ENCODE measurements at regions not wholly inside any gene's neighbourhood (a gene's known extent, or its start where the extent isn't known, plus 50 kb on each side); places are given as distances from the start of the nearest gene placed in this dataset.
A peak's percentile ranks its signal among the peaks of the same experiment; 100 is the strongest.

DNA sequence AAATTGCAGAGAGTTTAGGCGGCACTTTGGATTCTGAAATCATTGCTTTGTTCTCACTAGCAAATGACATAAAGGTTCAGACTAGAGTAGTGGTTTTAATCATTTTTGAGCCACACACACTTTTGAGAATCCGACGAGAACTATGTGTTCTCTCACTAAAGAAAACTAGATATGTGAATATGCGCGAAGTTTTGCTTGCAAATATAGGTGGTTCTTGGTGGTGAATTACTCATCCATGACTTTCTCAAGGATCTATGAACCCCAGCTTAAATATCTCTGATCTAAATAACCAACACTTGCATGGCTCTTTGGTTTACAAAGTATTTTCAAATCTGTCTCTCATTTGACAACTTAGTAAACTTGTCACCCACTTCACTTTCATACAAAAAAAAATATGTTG is 54.8 kb downstream of the NOG start:
- DNase-seq, result no peak

GRCh38 chr17:56648806-56649205 is 55.3 kb downstream of the NOG start:
- DNase-seq, result no peak

GRCh38 chr17:56652628-56653027 is 59.1 kb downstream of the NOG start:
- no peak for DNase-seq

- DNase-seq, result peak; percentile 8
These were observed 60.4 kb downstream of the NOG start for GRCh38 chr17:56653877-56654276.

- no peak for DNase-seq
These were observed 63.3 kb downstream of the NOG start for GRCh38 chr17:56656701-56657327.

- no peak for DNase-seq
These were observed 65.1 kb downstream of the NOG start for GRCh38 chr17:56658648-56659047.

DNA sequence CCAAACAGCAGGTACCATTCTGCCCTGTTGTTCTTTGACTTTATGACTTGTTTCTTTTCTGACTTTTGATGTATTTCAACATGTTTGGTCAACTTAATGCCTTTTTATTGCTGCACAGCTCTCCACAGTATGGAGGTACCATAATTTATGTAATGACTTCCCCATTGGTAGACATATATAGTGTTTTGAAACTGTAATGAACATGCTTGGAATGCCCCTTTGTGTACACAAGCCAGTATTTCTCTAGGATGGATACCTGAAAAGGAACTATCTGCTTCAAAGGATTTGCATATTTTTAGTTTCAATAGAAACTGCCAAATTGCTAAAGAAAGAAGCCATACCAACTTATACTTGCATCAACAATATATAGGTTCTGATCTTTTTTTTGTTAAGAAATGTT is 66.1 kb downstream of the NOG start:
- no peak for DNase-seq

- DNase-seq, result no peak
These were observed 68.4 kb downstream of the NOG start for GRCh38 chr17:56661906-56662305.

DNA sequence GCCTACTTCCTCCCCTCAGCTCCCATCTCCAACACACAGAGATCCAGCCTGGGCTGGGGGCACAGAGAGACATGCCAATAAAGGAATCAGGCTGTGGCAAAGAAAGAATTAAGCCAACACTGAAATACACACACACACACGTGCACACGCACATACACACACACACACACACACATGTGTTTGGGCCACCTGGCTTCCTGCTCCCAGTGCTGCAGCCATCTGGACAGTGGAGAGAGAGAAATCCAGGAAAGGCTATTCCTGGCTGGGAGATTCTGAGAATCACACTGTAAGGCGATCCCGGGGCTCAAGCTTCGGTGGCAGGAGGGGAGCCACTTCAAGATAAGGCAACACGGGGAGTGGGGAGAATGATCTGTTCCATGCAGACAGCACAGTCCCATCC is 72.4 kb downstream of the NOG start:
- DNase-seq, result no peak

- no peak for DNase-seq
These were observed 74.5 kb downstream of the NOG start for GRCh38 chr17:56667925-56668458.

- no peak for DNase-seq
These were observed 78.7 kb downstream of the NOG start for GRCh38 chr17:56672195-56672594.

DNA sequence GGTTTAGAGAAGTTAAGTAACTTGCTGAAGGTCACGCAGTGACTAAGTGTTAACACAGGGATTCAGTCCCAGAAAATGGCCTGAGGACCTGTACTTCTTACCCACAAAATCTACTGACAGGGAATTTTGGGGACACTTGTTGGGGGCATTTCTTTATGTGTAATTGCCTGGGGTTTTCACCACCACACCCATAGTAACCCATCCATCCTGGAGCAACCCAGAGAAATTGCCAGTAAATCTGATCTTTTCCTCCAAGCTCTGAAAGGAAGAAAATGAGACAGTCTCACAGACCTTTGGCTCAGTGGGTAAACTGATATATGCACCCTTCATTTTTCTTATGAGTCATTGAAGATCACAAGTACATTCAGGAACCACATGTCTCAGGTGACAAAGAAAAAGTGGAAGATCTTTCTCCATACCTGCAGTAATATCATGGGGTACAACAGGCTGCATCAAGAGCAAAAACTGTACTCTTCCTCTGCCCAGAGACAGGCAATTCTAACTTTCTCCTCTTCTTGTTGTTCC is 81.0 kb downstream of the NOG start:
- DNase-seq, result no peak

- no peak for DNase-seq
These were observed 82.6 kb downstream of the NOG start for GRCh38 chr17:56675876-56676660.

DNA sequence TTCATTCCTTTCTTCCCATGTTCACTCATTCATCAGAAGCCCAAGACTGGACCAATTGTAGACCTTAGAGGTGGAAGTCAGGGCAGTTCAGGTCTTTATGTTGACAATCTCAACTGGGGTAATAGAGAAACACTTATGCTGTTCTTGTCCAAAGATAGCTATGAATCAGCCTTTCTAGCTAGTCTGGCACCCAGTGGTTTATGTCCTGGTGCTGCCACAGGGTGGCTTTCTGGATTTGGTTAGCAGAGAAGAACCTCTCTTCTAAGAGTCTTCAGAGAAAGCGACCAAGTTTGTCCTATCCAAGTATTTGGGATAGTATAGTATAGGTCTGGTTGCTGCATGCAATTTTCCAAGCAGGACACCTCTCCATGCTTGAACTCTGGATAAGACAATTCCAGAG is 83.3 kb downstream of the NOG start:
- no peak for DNase-seq

DNA sequence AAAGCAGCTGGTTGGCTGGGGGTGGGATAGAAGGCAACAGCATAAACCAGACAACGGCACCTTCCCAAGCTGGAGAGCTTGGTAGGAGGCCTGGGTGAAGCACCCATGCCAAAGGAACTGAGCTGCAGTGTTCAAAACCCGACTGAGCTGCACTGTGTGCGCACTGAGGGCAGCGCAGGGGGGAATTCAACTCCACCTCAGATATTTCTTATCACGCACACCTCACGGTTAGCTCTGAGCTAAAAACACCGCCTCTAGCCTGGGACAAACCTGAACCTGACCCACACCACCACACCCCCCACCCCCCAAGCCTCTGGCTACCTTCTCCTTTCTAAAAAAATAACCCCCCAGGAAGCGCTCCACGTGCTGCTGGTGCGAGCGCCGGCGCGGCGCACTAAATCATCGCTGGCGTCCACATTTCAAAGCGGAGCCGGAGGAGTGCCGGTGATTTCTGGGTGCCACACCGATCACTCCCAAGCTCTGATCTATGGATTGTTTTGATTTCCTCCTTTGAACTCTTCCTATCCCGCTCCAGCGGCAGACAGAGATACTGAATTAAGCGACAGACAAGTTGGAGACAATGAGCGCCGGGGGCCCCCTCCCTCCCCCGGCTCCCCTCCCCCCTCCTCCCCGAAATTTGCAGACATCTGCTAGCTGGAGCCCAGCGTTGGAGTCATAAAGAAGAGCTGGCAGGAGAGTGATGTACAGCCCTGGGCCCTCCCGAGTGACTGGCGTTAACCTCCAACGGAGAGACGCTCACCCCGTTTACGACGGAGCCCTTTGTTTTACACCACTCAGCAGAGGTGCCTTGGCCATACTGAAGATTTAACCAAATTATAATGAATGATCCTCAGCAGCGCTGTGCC is 85.0 kb downstream of the NOG start:
- peak; percentile 24 for DNase-seq

DNA sequence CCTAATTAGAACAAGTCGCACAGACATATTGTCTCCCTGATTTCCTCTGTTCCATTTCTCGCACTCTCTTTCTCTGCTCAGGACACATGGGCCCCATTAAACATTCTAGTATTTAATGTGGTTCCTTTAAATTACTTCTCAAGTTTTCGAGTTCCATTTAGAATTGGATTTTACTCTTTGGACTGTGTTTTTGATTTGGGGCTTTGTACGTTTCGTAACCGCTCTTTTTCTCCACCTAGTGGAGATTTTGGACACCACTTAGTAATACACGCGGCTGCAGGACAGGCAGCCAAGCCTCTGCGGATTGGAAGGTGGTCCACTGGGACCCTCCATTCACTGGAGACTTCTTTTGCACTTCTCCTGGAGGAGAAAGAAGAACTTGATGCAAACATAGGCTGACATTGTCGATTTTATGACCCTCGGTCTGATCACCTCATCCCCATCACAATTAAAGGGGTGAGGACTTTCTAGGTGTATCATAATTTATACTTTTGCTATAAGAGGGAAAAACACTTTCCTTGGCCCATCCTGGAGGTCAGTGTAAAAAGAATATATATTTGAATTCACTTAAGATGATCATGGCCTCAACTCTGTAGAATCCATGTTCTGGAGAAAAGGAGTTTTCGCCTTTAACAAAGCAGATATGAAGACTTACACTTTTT is 85.7 kb downstream of the NOG start:
- peak; percentile 8 for DNase-seq

DNA sequence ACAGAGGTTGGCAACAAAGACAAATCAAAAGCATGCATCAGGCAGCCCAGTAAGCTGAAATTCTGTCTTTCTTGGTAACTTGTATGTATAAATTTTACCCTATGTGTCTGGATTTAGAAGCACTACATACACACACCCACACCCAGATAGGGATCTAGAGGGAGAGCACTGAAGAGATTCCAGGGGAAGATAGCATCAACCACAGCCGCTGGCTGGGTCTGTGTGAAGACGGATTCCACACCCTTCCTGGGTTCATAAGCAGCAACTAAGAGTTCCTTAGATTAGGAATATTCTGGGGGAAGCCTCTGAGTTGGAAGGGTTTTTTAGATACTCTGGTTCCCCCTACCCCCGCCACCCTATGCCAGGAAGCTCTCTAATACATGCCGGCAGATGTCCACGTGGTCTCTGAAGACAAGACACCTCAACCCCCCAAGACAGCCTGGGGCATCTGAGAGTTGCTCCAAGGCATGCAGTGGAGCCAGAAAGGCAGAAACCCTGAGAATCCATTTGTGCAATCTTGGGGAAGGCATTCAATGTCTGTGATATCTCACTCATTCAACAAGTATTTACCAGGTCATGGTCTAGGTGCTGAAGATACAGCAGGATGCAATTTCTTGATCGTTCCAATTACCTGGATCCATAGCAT is 86.4 kb downstream of the NOG start:
- DNase-seq, result no peak

DNA sequence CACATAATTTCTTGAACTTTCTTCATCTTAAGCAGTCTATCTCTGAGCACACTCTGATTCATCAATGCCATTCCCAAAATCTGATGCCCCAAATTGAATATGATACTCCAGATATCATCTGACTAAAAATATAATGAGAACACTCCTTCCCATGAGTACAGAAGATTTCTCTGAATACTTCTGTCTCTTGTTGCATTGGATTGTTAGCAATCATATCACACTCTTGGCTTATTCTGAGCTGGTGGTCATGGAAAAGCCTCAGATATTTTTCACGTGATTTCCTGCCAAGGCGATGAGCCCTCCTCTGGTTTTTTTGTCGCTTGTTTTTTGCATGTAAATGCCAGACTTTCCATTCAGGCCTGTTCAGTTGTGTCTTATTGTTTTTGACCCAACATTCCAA is 87.2 kb downstream of the NOG start:
- DNase-seq, result no peak

DNA sequence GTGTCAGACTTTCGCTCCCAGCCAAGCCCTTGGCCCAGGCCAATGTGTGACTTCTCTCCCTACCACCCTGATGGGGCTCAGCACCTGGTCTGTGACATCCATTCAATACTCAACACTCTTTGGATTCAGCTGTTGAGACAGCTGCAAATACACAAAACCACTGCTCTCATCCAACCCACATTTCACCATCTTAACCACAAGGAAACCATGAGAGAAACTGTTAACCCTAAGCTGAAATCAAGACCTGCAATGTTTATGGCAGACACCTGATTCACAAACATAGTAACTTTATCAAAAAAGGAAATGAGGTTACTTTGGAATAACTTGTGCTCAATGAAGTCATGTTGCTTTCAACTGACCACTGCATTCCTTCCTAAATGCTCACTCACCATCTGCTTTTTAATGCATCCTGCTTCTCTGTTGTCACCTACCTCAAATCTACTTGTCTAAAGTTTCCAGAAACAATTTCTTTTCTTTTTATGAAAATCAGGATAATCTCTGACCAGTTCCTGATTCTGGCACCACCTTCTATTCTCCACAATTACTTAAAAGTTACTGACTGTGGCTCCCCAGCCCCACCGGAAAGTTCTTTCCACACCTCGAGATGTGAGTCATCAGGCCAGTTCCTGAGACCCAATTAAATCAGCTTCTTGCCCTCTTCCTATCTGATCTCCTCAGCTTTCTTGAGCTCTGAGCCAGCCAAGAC is 88.2 kb downstream of the NOG start:
- DNase-seq, result no peak

- DNase-seq, result no peak
These were observed 94.7 kb downstream of the NOG start for GRCh38 chr17:56688151-56688550.

All from NCI-H446 treated with DMSO at 0.1 percent for 48 hours (cell line).